Renal cortical epithelial cell (primary cell): ENCODE measurements at regions not wholly inside any gene's neighbourhood (a gene's known extent, or its start where the extent isn't known, plus 50 kb on each side); places are given as distances from the start of the nearest gene placed in this dataset.

ENCODE experiments used
- DNase-seq: peaks from one replicate; pipeline ENCODE4 v3.0.0-alpha.2; 2011; ENCODE audit warnings: low read depth

GRCh38 chr5:105726093-105726492 is 1944.6 kb downstream of the EFNA5 start:
- DNase-seq, result no peak

GRCh38 chr5:105708442-105708841 is 1962.3 kb downstream of the EFNA5 start:
- no peak for DNase-seq

- no peak for DNase-seq
These were observed 1968.4 kb downstream of the EFNA5 start for GRCh38 chr5:105702323-105702722.

GRCh38 chr5:105696440-105696839 is 1974.3 kb downstream of the EFNA5 start:
- DNase-seq, result no peak

GRCh38 chr5:105695941-105696340 is 1974.8 kb downstream of the EFNA5 start:
- DNase-seq, result no peak

GRCh38 chr5:105689596-105689995 is 1981.1 kb downstream of the EFNA5 start:
- DNase-seq, result no peak

GRCh38 chr5:105688227-105688792 is 1982.4 kb downstream of the EFNA5 start:
- no peak for DNase-seq

- DNase-seq, result no peak
These were observed 1983.2 kb downstream of the EFNA5 start for GRCh38 chr5:105687493-105687892.

GRCh38 chr5:105685884-105686283 is 1984.9 kb downstream of the EFNA5 start:
- no peak for DNase-seq

- DNase-seq, result no peak
These were observed 1985.9 kb downstream of the EFNA5 start for GRCh38 chr5:105684799-105685198.

- no peak for DNase-seq
These were observed 1989.8 kb downstream of the EFNA5 start for GRCh38 chr5:105680858-105681475.

- DNase-seq, result no peak
These were observed 1993.4 kb downstream of the EFNA5 start for GRCh38 chr5:105677291-105677690.

GRCh38 chr5:105670596-105670995 is 2000.1 kb downstream of the EFNA5 start:
- DNase-seq, result no peak

- no peak for DNase-seq
These were observed 2007.1 kb downstream of the EFNA5 start for GRCh38 chr5:105663671-105664070.

GRCh38 chr5:105659396-105659795 is 2011.3 kb downstream of the EFNA5 start:
- no peak for DNase-seq

- no peak for DNase-seq
These were observed 2030.4 kb downstream of the EFNA5 start for GRCh38 chr5:105640328-105640727.

GRCh38 chr5:105639511-105639910 is 2031.2 kb downstream of the EFNA5 start:
- DNase-seq, result no peak

- no peak for DNase-seq
These were observed 2031.7 kb downstream of the EFNA5 start for GRCh38 chr5:105639068-105639467.

- no peak for DNase-seq
These were observed 2032.3 kb downstream of the EFNA5 start for GRCh38 chr5:105638437-105638836.

GRCh38 chr5:105632043-105632442 is 2038.7 kb downstream of the EFNA5 start:
- no peak for DNase-seq

GRCh38 chr5:105630803-105631202 is 2039.9 kb downstream of the EFNA5 start:
- DNase-seq, result no peak

GRCh38 chr5:105619725-105620124 is 2051.0 kb downstream of the EFNA5 start:
- no peak for DNase-seq

GRCh38 chr5:105617436-105618215 is 2053.1 kb downstream of the EFNA5 start:
- DNase-seq, result no peak
